ENCODE measurements at regions not wholly inside any gene's neighbourhood (a gene's known extent, or its start where the extent isn't known, plus 50 kb on each side); places are given as distances from the start of the nearest gene placed in this dataset.

GRCh38 chr1:82466891-82467290, 666.2 kb downstream of the ADGRL2 start:
- TF ChIP-seq CTCF (conservative IDR thresholded peaks at IDR 0.05; ENCODE audit: low read depth, low read length) (no peak), FOS (IDR thresholded peaks at IDR 0.05; ENCODE audit: low read depth, low read length) (no peak), POLR2A (IDR thresholded peaks at IDR 0.05; ENCODE audit: low read depth, low read length) (no peak), CHD1 (IDR thresholded peaks at IDR 0.05; ENCODE audit: low read depth, low read length) (no peak), RFX5 (IDR thresholded peaks at IDR 0.05; ENCODE audit: low read depth, low read length) (no peak), RCOR1 (IDR thresholded peaks at IDR 0.05; ENCODE audit: insufficient replicate concordance, low read length) (no peak), NFE2L2 (IDR thresholded peaks at IDR 0.05; ENCODE audit: low read depth, low read length) (no peak), CEBPB (IDR thresholded peaks at IDR 0.05; ENCODE audit: low read depth, low read length) (no peak)
